ENCODE measurements at regions not wholly inside any gene's neighbourhood (a gene's known extent, or its start where the extent isn't known, plus 50 kb on each side); places are given as distances from the start of the nearest gene placed in this dataset.
"Not testable (repeated sequence)": the region's sequence is repeated elsewhere in the genome, so short reads cannot be mapped to it uniquely, and the experiment has no call there.

DNA sequence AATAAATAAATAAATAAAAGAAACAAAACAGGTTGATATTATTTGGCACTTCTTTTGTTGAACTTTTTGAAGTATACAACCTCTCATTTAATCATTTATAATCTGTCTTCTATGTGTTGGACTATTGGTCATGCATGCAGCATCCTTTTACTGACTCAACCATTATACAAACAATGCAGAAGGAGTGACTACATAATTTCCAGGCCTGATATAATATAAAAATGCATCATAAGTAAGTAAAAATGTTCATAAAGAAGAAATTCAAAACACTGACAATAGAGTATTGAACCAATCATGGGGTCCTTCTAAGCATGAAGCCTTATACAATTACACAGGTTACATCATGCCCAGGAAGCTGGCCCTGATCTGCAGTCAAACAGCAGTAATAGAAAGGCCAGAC, 141.5 kb upstream of the FN1 start:
- no peak for DNase-seq

DNA sequence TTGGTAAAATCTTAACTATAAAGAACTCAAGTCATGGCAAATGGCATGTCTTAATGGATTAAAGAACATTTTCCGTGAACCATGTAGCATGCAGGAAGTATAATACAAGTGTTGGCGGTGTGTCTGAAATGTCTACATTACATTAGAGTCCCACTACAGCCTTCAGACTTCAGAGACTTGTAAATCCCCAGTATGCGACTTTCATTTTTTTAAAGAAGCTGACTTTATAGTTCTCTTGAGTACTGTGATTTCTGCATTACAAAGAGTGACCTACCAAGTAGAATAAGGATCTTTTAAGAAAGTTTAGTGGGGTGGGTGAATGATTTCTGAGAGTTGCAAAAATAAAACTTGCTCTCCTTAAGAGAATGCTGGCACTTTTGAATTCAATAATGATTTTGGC, 140.7 kb upstream of the FN1 start:
- no peak for DNase-seq

DNA sequence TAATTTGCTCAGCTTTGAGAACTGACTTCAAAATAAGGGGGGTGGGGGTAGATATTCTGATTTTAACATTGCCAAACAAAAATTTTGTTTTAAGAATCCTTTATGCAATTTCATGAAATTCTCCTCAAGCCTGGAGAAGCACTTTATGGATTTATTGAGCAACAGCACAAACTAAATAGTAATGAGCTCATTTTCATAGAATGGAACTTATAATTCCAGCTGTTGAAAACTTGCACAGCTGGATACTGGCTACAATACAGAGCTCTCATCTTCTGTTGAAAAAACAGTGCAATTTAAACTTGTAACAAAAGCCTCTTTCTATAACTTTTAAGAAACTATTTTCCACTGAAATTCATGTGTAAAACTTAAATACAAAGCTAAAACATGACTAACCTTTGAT, 137.6 kb upstream of the FN1 start:
- DNase-seq = no peak

DNA sequence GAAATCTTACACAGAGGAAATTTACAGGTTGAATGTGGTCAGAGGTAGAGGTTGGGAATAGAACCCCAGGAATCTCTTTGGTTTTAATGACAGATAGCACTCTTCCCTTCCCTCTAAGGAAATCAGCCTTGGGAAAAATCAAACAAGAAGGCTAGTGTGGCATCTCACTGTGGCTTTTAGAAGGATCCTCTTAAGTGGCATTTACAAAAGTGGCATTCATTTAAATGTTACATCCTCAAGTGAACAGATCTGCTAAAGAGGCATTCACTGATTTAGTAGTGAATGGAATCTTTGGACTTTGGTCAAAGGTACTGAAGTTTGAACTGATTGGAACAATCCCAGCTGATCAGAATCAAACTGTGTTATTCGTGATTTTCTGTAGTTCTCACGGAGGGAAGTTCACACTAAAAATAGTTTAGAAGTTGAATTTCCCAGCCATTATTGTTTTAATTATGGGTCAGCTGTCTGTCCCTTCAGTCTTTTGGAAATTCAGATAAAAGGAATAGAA, 136.5 kb upstream of the FN1 start:
- no peak for DNase-seq

DNA sequence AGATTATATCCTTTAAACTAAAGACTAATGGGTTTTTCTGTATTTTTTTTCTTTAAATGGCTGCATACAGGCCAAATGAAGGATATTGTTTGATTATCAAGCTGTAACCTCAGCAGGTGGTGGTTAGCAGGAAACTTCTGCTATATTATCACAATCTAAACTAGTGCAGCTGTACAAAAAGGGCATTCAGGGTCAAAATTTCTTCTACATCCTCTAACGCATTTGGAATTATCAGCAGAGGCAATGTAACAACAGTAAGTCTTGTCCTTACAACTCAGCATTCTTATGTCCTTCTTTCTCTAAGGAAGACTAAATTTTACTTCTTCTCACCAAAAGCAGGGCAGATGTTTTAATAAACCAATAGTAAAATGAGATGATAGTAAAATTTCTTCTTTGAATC, 135.8 kb upstream of the FN1 start:
- peak; percentile 68 for DNase-seq

DNA sequence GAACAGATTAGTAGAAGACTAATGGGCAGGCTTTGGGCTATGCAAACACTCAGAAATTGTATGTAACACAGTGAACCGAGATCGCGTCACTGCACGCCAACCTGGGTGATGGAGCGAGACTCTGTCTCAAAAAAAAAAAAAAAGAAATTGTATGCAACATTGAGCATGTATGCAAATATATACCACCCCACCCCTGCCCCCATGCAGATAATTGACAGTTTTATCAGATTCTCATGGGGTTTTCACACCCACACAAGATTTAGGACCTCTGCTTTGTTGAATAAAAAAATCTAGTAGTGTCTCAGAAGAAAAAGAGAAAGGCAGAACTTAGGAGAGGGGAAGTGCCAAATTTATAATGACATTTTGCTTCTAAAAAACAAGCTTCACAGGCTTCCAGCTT, 131.6 kb upstream of the FN1 start:
- DNase-seq = no peak

DNA sequence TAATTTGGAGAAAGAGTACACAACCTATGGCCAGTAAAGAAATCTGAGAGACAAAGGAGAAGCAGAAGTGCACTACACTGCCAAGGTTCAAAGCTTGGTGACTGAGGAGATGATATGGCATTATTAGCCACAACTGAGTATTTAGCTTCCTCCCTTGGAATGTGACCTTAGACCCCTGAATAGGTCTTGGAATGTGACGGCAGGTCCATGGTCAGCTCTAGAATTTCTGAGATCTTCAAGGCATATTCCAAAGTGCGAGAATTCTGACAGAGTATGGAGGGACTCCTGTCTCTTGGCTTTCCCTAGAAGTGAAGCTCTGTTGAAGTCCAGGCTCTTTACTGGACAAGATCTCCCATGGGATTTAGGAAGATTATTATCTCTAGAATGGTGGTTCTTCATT, 130.0 kb upstream of the FN1 start:
- no peak for DNase-seq

DNA sequence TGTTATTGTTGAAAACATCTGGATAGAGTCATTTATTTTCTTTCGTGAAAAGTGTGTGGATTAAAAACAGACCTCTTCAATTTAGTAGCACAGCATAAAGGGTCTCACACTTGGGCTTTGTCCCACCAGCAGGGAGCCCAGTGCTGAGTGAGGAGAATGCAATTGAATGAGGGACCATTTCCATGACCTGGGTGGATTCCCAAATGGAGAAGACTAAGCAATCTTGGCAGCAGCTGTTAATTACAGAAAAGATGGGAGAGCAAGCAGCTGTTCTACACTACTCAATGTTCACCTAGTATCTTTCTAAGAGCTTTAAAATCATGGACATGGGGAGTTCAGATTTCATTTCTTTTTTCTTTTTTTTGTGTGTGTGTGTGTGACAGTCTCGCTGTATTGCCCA, 121.8 kb upstream of the FN1 start:
- DNase-seq = no peak

DNA sequence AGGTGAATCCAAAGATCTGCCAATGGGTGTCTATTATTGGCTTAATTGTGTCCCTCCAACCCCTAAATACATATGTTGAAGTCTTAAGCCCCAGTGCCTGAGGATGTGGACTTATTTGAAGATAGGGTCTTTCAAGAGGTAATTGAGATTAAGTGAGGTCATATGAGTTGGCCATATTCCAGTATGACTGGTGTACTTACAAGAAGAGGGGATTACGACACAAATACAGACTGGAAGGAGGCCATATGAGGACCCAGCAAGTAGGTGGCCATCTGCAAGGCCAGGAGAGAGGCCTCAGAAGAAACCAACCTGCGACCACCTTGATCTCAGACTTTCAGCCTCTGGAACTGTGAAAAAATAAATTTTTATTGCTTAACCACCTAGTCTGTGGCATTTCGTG, 121.1 kb upstream of the FN1 start:
- DNase-seq = peak; percentile 8

DNA sequence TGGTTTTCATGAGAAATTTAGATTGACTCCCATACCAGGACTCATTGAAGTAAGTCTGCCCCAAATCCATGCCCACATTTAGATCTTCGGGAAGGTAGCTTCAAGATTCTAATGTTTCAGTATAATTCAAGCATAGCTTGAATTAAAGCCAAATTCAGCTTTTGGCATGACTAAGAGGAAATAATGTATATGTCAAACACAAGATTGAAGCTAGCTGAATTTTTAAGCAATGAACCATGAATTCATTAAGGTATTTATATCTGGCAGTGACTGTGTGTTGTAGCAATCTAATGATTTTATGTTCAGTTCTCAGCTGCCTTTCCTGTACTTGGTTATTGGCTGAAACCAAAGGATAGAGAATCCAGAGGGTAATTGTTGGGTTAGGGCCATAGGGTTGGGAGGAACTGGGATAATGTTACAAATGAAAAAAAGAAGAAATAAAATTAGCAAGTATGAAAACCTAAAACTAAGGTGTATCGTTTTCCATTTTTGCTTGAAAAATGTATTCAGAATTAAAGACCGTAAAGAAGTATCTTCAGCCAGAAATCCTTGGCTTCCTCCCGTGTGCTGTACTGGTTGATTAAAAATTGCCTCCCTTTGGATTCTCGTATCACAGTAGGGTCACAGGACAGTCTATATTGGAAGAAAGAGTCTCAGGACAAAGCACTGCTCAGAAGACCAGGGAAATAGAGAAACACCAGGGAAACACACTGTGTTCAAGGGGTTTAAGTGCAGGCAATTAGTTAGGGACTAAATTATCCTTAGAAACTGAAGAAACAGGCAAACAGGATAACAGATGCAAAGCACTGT, 119.0 kb upstream of the FN1 start:
- DNase-seq = no peak

DNA sequence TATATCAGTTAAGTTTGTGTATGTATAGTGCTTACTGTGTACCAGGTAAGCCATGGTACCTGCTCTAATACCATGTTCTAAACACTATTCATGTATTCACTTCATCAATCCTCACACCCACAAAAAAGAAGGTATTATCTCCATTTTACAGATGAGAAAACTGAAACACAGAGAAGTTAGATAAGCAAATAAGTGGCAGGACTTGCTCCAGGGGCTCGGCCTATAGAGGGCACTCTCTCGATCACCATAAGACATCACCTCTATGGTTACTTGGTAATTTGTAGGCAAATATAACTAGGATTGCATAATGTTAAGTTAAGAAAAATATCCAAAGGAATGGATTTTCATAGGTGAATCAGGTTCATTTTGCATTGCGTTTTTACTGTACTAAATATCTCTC, 118.1 kb upstream of the FN1 start:
- DNase-seq = peak; percentile 18

DNA sequence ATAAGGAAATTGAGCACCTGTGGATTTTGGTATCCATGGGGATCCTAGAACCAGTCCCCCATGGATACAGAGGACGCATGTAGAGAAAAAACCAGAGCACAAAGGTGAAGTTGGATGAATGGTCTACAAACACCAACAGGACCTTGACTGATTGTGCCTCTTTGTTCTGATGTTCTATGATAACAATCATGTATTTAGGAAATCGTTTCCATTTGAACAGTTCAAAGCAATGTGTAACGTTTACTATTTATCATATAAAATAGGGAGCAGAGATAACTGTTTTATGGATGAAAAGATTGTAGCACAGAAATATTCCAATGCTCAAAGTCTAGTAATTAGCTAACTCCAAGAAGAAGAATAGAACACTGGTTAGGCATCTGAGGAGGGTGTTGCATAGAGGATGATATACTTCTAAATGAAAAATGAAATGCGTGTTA, 116.3 kb upstream of the FN1 start:
- no peak for DNase-seq

DNA sequence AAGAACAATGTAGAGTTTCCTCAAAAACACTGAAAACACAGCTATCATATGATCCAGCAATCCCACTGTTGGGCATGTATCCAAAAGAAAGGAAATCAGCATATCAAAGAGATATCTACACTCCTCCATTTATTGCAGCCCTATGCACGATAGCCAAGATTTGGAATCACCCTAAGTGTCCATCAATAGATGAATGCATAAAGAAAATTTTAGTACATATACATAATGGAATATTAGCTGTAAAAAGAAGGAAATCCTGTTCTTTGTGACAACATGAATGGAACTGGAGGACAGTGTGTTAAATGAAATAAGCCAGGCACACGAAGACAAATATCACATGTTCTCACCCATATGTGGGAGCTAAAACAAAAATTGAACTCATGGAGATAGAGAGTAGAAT, 114.5 kb upstream of the FN1 start:
- DNase-seq = no peak

DNA sequence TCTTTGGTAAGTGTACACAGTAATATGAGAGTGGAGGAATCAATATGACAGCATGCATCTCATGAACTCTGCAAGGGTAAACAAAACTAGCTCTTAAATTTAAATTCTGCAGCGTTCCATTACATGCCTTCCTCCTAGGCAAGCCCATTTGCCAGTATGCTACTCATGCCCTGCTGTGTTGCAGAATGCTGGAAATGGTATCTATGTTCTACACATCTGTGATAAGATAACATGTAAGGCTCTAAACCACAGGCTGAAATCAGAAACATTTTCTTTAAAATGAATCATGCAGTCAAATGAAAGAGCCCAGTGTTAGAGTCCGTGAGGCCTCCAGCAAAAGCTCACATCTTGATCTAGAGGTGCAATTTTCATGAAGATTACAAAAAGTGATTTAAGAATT, 112.8 kb upstream of the FN1 start:
- peak; percentile 28 for DNase-seq

DNA sequence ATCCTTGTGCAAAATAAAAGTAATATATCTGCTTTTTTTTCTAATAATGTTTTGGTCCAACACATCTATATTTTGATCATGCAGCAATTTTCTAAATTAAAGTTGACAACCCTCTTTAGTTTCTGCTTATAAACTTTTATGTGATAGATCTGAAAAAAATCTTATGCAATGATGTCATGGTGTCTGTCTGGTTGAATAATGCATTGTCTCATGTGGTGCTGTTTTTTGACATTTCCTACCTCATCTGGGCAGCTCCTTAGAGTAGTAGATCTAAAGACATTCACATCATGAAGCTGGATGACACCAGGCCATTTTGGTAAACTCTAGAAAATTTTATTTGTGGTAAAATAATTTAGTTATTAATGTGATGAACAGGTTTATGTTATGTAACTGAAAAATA, 106.8 kb upstream of the FN1 start:
- DNase-seq = no peak

DNA sequence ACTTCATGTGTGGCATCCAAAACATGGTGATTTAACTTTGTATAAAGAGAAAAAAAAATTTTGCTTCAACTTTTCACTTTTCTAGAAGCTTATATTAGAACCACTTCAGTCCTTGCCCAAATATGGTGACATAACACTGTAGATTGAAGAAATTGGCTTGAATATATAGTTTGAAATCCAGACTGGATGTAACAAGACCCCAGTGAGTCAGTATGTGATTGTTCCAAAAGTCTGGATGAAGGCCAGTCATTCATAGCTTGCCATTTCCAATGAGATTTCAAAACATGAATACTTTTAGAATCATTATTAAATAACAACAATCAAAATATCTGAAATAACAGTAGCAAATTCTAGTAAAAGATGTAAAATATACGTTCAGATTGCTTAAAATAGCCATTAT, 104.8 kb upstream of the FN1 start:
- DNase-seq = no peak

DNA sequence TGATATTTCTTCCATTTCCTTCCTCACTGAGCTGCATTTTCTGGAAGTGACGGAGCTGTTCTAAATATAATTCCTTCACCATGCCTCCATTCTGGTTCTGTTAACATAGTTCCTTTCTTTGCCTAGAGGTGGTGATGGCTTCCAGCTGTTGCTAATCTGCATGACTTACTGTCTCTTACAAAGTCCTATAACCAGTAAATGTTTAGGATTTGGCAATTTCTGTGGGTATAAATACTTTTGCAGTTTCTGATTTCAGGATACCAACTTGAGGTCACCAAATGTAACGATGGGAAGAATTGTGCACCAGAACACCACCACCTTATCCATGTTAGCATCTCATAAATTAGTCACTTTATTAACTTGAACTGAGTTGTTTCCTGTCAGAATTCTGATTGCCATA, 101.7 kb upstream of the FN1 start:
- DNase-seq = no peak

DNA sequence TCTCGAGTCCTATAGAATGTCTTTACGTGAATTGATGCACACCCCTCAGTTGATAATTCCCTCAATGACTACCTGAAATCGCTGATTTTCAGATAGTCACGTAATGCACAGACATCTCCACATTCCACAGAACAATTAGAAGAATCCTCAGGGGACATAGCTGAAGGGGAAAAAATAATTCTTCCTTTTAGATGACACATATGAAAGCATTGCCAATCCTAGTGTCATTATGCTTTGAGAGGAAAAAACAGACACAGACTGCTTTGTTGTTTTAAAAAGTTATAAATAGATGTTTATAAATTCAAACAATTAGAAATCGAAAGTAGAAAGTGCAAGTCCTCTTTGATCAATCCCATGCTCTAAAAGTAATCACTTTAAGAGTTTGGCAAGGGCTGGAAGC, 100.6 kb upstream of the FN1 start:
- no peak for DNase-seq

DNA sequence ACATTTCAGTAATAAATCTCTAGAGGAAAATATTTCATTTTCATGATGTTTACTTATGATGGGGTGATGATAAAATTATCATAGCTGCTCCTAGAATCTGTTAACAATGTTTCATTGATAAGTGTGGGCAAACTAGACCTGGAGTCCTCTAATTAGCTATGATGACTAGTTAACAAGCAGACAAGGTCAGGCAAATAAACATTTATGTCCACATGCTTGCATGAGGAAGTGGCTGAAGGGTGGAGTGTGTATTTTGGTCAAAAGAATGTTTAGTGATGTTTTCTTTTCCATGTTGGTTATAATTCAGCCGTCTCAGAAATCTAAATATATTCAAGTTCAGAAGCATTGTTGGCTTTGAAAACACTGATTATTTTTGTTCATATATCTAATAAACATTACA, 99.9 kb upstream of the FN1 start:
- DNase-seq = no peak

DNA sequence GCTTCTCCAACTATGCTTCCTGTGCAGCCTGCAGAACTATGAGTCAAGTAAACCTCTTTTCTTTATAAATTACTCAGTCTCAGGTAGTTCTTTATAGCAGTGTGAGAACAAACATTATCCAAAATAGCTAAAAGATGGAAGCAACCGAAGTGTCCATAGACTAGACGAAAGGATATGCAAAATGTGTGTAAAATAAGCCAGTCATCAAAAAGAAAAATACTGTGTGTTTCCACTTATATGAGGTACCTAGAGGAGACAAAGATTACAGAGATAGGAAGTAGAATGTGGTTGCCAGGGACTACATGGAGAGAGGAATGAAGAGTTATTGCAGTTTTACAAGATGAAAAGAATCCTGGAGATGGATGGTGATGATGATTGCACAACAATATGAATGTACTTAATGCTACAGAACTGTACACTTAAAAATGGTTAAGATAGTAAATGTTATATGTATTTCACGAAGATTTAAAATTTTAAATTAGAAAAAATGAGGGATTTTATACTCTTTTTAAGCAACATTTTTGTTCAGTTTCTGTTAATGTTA, 99.3 kb upstream of the FN1 start:
- no peak for DNase-seq

DNA sequence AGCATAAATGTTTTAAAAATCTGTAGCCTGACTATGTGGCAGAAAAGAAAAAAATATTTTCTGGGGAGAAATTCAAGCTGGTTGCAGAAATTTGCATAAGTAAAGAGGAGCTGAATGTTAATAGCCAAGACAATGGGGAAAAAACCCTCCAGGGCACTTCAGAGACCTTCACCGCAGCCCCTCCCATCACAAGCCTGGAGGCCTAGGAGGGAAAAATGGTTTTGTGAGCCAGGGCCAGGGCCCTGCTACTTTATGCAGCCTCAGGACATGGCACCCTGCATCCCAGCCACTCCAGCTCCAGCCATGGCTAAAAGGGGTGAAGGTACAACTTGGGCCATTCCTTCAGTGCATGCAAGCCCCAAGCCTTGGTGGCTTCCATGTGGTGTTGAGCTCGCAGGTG, 97.8 kb upstream of the FN1 start:
- not testable (repeated sequence) for DNase-seq

DNA sequence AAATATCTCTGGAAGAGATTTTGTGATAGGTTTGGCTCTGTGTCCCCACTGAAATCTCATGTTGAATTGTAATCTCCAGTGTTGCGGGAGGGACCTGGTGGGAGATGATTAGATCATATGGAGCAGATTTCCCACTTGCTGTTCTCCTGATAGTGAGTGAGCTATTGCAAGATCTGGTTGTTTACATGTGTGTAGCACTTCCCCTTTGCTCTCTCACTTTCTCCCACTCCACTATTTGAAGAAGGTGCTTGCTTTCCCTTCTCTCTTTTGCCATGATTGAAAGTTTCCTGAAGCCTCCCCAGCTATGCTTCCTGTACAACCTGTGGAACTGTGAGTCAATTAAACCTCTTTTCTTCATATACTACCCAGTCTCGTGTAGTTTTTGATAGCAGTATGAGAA, 97.0 kb upstream of the FN1 start:
- DNase-seq = peak; percentile 64

DNA sequence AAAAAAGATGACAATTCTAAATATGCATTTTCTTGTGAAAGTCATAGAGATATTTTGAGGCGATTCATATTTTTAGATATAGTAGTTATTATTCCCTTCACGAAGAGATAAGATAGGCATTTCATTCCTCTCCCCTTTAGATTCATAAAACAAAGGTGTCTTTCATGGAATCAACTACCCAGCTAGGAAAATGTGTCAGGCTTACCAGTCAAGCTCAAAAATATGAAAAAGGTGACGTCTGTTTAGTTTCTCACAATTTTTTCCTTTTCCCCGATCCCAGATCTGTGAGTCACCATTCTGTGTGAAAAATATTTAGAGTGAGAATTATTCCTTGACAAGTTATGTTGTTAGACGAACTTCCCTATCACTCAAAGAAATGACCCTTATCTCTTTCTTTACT, 95.4 kb upstream of the FN1 start:
- no peak for DNase-seq

DNA sequence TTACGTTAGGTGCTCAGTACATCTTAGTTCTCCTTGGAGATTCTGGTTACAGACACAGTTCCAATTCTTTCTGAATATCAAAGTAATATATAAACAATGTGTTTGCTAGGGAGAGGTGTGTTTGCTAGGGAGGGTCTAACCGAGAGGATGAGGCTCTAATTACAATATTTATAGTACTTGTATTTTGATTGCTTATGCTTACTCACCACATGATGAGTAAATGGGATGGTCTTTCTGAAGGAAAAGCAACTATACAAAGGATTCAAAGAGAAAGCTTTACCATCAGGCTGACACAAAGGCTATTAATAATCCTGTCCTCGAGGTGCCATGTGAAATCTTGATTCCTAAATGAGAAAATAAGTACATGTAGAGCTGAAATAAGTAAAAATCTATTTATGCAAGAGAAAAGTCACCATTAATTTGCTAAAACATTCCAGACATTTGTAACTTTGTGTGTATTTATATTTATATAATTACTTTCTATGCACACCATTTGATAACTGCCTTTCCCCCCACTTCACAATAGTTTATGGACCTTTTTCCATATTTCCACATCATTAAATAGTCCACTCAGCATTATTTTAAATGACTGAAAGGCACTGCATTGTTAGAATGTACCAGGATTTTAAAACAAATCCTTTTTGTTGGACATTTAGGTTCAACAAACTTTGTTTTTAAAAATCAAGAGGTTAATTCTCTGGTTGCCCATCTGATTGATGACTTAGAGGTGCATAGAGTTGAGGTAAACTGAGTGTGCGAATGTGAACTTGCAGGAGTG, 94.5 kb upstream of the FN1 start:
- DNase-seq = no peak
